K562 (cell line): ENCODE measurements at regions not wholly inside any gene's neighbourhood (a gene's known extent, or its start where the extent isn't known, plus 50 kb on each side); places are given as distances from the start of the nearest gene placed in this dataset.

Experiments
- ATAC-seq: fragments of 200-7000 bp; cut with Tn5 transposase; 3 replicates; pipeline ENCODE4 v1.9.1; 2020; ENCODE audit warnings: moderate library complexity
- BruUV-seq: library from RNA; stranded (reverse); fragments of 400-500 nt; replicated peaks from 2 replicates; lab custom pipeline; 2021; lab: Mats Ljungman, UMichigan
- CTCF ChIA-PET: fragments of 300-600 bp; formaldehyde crosslinking; extraction: SDS; loops from one replicate; lab custom pipeline; 2021; ENCODE audit warnings: low intra/inter-chr PET ratio; lab: Yijun Ruan, JAX
- POLR2A ChIA-PET: fragments of 300-600, 350-650 bp; sonication (Branson Sonifier 250); formaldehyde crosslinking; extraction: SDS; loops from one replicate; lab custom pipeline; 2021; ENCODE audit warnings: antibody characterized with exemption, inconsistent platforms; lab: Yijun Ruan, JAX
- DNase-seq, 4 experiments: peaks; one replicate each; pipeline versions ENCODE4 v3.0.0 to v3.0.0-alpha.2; 2011 to 2018; ENCODE audit warnings: low spot score in 3 of 4, mixed read lengths in 3 of 4; ENCODE audit errors: extremely low read depth in 1 of 4
- FAIRE-seq: peaks from 2 replicates; lab custom pipeline; 2011; peaks lifted over from hg19 to GRCh38; lab: Jason Lieb, UNC
- H2AFZ ChIP-seq: 2 replicates; pipeline ENCODE4 v1.6.0; 2011; ENCODE audit warnings: low read depth, low read length, control low read depth, inconsistent platforms
- H3K27ac ChIP-seq: fragments of 200-600 bp; 3 replicates; pipeline ENCODE4 v1.8.0; 2011; ENCODE audit warnings: low read depth, mild to moderate bottlenecking, control low read depth, inconsistent platforms, low read length, moderate library complexity, mixed read lengths; ENCODE audit errors: extremely low read depth
- H3K27me3 ChIP-seq, 2 experiments: fragments of 300-600 bp in 1 of 2; 2 replicates in 1 of 2; 3 replicates in 1 of 2; pipeline versions ENCODE4 v1.6.0 to v1.8.0; 2011; ENCODE audit warnings: inconsistent platforms in 2 of 2, low read length in 2 of 2, mild to moderate bottlenecking in 1 of 2, mixed read lengths in 1 of 2, moderate library complexity in 1 of 2; ENCODE audit not compliant: control insufficient read depth in 2 of 2, insufficient read depth in 2 of 2
- H3K36me3 ChIP-seq: fragments of 300-600 bp; 3 replicates; pipeline ENCODE4 v1.8.0; 2011; ENCODE audit warnings: mild to moderate bottlenecking, low read length, inconsistent platforms; ENCODE audit not compliant: control insufficient read depth, insufficient read depth
- H3K4me1 ChIP-seq, 2 experiments: fragments of 200-600 bp in 1 of 2; replicated peaks in 1 of 2; 2 replicates in 1 of 2; 3 replicates in 1 of 2; pipeline versions ENCODE4 v1.5.1 to v1.8.0; 2011; ENCODE audit warnings: inconsistent platforms in 2 of 2, low read length in 2 of 2, mild to moderate bottlenecking in 1 of 2, mixed read lengths in 1 of 2, moderate library complexity in 1 of 2; ENCODE audit not compliant: control insufficient read depth in 2 of 2, insufficient read depth in 2 of 2
- H3K4me2 ChIP-seq: 2 replicates; pipeline ENCODE4 v1.6.1; 2011; ENCODE audit warnings: low read length, control low read depth, inconsistent platforms, mixed read lengths; ENCODE audit not compliant: insufficient read depth
- H3K4me3 ChIP-seq: fragments of 200-600 bp; sonication (generic), shearing (Covaris generic); 2 replicates; pipeline ENCODE4 v1.5.1; 2016; ENCODE audit warnings: control low read depth, inconsistent platforms
- H3K79me2 ChIP-seq: fragments of 200-600 bp; 3 replicates; pipeline ENCODE4 v1.8.0; 2011; ENCODE audit warnings: low read length, inconsistent platforms; ENCODE audit not compliant: control insufficient read depth, insufficient read depth
- H3K9ac ChIP-seq, 2 experiments: 2 replicates each; pipeline versions ENCODE4 v1.6.0 to v1.6.1; 2011; ENCODE audit warnings: low read depth in 2 of 2, low read length in 2 of 2, control low read depth in 1 of 2, inconsistent platforms in 1 of 2, mild to moderate bottlenecking in 1 of 2, mixed read lengths in 1 of 2; ENCODE audit not compliant: insufficient read depth in 1 of 2
- H3K9me1 ChIP-seq: one replicate; pipeline ENCODE4 v1.6.0; 2011; ENCODE audit warnings: inconsistent platforms, mild to moderate bottlenecking, low read length, moderate library complexity; ENCODE audit not compliant: control insufficient read depth, insufficient read depth
- H3K9me3 ChIP-seq: replicated peaks from 2 replicates; pipeline ENCODE4 v1.5.1; 2011; ENCODE audit warnings: low read depth, low read length, inconsistent platforms; ENCODE audit not compliant: control insufficient read depth, insufficient read depth
- H4K20me1 ChIP-seq: replicated peaks from 2 replicates; pipeline ENCODE4 v1.6.1; 2011; ENCODE audit warnings: low read length, inconsistent platforms, mixed read lengths; ENCODE audit not compliant: control insufficient read depth, insufficient read depth
- ATF7 ChIP-seq: fragments of 450-650 bp; IDR thresholded peaks from 2 replicates; pipeline ENCODE4 v1.7.1; 2014; ENCODE audit warnings: mild to moderate bottlenecking, moderate library complexity
- ESRRB ChIP-seq: fragments of 250-450 bp; sonication (Bioruptor Pico); IDR thresholded peaks from 2 replicates; pipeline ENCODE4 v1.5.0; 2020; ENCODE audit warnings: mild to moderate bottlenecking, moderate library complexity, borderline replicate concordance
- FIP1L1 ChIP-seq: fragments of 200-400 bp; formaldehyde crosslinking; IDR thresholded peaks from 2 replicates; pipeline ENCODE4 v1.6.1; 2018; ENCODE audit warnings: mild to moderate bottlenecking, low read depth, low read length; ENCODE audit not compliant: poor library complexity, severe bottlenecking
- GTF2A2 ChIP-seq: IDR thresholded peaks from 2 replicates; pipeline ENCODE4 v1.6.1; 2016; ENCODE audit warnings: mild to moderate bottlenecking, missing genetic modification characterization, missing compliant biosample characterization
- HMG20B ChIP-seq: fragments of 250-450 bp; sonication (Bioruptor Pico); IDR thresholded peaks from 2 replicates; pipeline ENCODE4 v1.5.0; 2021; ENCODE audit warnings: mild to moderate bottlenecking
- NCOR1 ChIP-seq: fragments of 450-650 bp; IDR thresholded peaks from 2 replicates; pipeline ENCODE4 v1.6.1; 2016; ENCODE audit warnings: mild to moderate bottlenecking, moderate library complexity
- PCBP1 ChIP-seq: fragments of 200-400 bp; formaldehyde crosslinking; IDR thresholded peaks from 2 replicates; pipeline ENCODE4 v1.6.1; 2018; ENCODE audit warnings: mild to moderate bottlenecking, low read depth, low read length; ENCODE audit not compliant: poor library complexity, severe bottlenecking
- PHF8 ChIP-seq: fragments of 200-600 bp; sonication (generic); IDR thresholded peaks from 2 replicates; pipeline ENCODE4 v1.6.1; 2012; ENCODE audit warnings: mixed run types, mild to moderate bottlenecking, inconsistent platforms, low read length, moderate library complexity, borderline replicate concordance
- ZNF444 ChIP-seq: fragments of 250-450 bp; sonication (Bioruptor Pico); IDR thresholded peaks from 2 replicates; pipeline ENCODE4 v1.4.0; 2020; ENCODE audit warnings: mild to moderate bottlenecking, moderate library complexity
- ZNF644 ChIP-seq: fragments of 200-800 bp; sonication (Bioruptor generic); IDR thresholded peaks from 2 replicates; pipeline ENCODE4 v1.6.1; 2016; ENCODE audit warnings: low read depth, missing genetic modification characterization, missing compliant biosample characterization
- ZNF699 ChIP-seq: fragments of 250-450 bp; sonication (Bioruptor Pico); IDR thresholded peaks from 2 replicates; pipeline ENCODE4 v1.8.0; 2021; ENCODE audit warnings: mild to moderate bottlenecking, moderate library complexity; ENCODE audit not compliant: insufficient replicate concordance
- WGBS: fragments of 100-300 bp; shearing (Covaris generic); methylation state at CpG from one replicate; pipeline ENCODE4 v1.1.6; 2016; ENCODE audit warnings: low coverage, mixed read lengths; ENCODE audit not compliant: insufficient coverage; ENCODE audit errors: missing lambda C conversion rate; 5-methylcytosine and 5-hydroxymethylcytosine counted together
- in situ Hi-C: fragments of 300-500 bp; cut with MboI; formaldehyde crosslinking; loops from 4 replicates; pipeline ENCODE4 v1.15.0; 2018; ENCODE audit warnings: inconsistent platforms, mixed read lengths
- intact Hi-C: fragments of 100-400 bp; cut with micrococcal nuclease; formaldehyde crosslinking; loops from 2 replicates; pipeline ENCODE4 v1.14.2; 2022
- TF ChIP-seq, protein P1 (sequence below): sonication (generic); formaldehyde crosslinking; IDR thresholded peaks from 2 replicates; pipeline ENCODE4 v1.8.1; 2023; ENCODE audit warnings: mild to moderate bottlenecking, missing genetic modification reagents, moderate library complexity

DNA sequence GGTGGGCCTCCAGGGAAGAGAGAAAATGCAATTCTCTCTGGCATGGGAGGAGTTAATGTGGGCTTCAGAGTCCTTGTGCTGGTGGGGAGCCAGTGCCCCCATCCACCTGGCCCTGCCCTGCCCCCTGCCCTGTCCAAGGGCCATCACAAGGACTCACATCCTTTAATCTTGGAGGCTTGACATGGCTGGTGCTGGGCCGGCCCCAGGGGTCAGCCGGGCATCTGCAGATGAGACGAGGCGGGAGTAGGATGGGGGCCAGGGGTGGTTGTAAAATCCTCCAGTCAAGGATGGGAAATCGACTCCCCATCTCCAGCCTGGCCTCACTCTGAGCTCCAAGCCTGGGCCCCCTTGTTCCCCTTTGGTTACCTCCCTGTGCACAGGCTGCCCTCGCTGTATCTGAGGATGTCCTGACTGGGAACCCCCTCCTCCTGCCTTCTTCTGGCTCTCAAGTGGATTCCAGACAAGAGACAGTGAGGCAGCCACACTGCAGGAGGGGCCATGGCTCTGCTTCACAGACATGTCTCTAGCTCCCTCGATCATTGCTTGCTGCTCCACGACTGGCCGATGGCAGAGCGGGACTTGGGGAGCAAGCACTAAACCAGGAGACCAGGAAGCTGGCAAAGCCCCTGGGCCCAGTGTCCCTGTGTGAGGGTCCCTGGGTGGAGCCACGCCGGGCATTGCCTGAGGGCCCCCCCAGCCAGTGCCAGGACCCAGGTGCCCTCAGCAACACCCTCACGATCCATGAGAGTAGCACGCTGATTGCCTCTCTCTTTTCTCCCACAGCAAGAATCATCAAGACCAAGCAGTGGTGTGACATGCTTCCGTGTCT lies 1120.5 kb downstream of the BRD1 start:
- FAIRE-seq (no peak), ATAC-seq (no peak), DNase-seq (no peak)
- ChIA-PET POLR2A (no interaction called here), CTCF (no interaction called here)
- H3K79me2 ChIP-seq, result no peaks in the 10 kb centered on the region
- no peaks in the 10 kb centered on the region for H4K20me1 ChIP-seq
- TF ChIP-seq PCBP1, result no peak
- TF ChIP-seq NCOR1, result no peak
- H3K36me3 ChIP-seq, result no peaks in the 10 kb centered on the region
- no peak overlapping the region for H3K27ac ChIP-seq
- no peaks in the 10 kb centered on the region for H3K9me3 ChIP-seq
- no peak overlapping the region for H3K9ac ChIP-seq
- H3K27me3 ChIP-seq, result no peaks in the 10 kb centered on the region; a peak in 1 of 5 replicates
- H3K4me3 ChIP-seq, result no peak overlapping the region
- H3K4me2 ChIP-seq, result no peak overlapping the region
- WGBS, result 6% methylated on average over 9 of the region's 15 CpGs
- intact Hi-C loops (no loop called here), in situ Hi-C loops (no loop called here)
- H3K4me1 ChIP-seq, result no peaks in the 10 kb centered on the region
- no peaks in the 10 kb centered on the region for H3K9me1 ChIP-seq
- no TSS peak for BruUV-seq
- no peak overlapping the region for H2AFZ ChIP-seq

DNA sequence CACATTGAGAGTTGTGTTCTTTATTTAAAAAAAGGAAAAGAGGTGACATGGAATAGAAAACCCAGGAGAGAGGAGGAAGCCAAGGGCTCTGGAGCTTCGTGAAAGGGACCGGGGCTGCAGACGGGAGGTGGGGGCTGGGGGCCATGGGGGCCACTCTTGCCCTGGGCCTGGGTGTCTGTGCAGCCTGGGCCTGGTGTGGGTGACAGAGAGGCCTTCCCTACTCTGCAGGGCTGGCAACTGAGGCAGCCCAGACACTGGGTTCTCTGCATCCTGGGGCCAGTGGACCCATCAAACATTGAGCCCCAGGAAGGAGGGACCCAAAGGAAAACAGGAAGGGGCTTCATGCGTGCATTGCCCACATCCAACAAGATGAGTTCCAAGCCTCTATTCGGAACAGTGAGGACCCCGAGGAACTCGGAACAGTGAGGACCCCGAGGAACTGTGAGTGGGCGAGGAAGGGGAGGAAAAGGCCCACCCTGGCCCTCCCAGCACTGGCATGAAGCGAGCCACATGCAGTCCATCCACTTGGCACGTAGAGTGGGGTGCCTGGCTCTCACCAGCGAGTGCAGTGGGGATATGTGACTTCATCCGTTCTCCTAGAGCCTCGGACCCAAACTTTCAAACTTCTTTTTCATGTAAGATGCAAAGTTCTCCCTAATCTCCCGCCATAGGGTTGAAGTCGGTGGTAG lies 1121.6 kb downstream of the BRD1 start:
- H3K36me3 ChIP-seq, result no peaks in the 10 kb centered on the region
- no peaks in the 10 kb centered on the region for H3K9me3 ChIP-seq
- no peaks in the 10 kb centered on the region; a peak in 1 of 5 replicates for H3K27me3 ChIP-seq
- no peak for ATAC-seq
- H3K4me3 ChIP-seq, result no peak overlapping the region
- intact Hi-C loops, result no loop called here
- H3K4me1 ChIP-seq, result no peaks in the 10 kb centered on the region
- no peak overlapping the region for H2AFZ ChIP-seq
- DNase-seq, result no peak
- no peak overlapping the region for H3K9ac ChIP-seq
- no peaks in the 10 kb centered on the region for H4K20me1 ChIP-seq
- POLR2A ChIA-PET, result no interaction called here
- WGBS, result 1% methylated on average over 9 of the region's 16 CpGs
- BruUV-seq, result no TSS peak
- no peaks in the 10 kb centered on the region for H3K9me1 ChIP-seq
- in situ Hi-C loops, result no loop called here
- FAIRE-seq, result no peak
- no peak overlapping the region for H3K27ac ChIP-seq
- CTCF ChIA-PET, result no interaction called here
- H3K4me2 ChIP-seq, result no peak overlapping the region
- H3K79me2 ChIP-seq, result no peaks in the 10 kb centered on the region
- no peak for TF ChIP-seq FIP1L1
- TF ChIP-seq ZNF699, result no peak
- TF ChIP-seq, protein P1, sequence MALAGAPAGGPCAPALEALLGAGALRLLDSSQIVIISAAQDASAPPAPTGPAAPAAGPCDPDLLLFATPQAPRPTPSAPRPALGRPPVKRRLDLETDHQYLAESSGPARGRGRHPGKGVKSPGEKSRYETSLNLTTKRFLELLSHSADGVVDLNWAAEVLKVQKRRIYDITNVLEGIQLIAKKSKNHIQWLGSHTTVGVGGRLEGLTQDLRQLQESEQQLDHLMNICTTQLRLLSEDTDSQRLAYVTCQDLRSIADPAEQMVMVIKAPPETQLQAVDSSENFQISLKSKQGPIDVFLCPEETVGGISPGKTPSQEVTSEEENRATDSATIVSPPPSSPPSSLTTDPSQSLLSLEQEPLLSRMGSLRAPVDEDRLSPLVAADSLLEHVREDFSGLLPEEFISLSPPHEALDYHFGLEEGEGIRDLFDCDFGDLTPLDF (CRISPR knock-in tag), result no peak
- no peak for TF ChIP-seq PHF8
- TF ChIP-seq GTF2A2, result no peak
- TF ChIP-seq ZNF644, result no peak
- TF ChIP-seq ESRRB (CRISPR knock-in tag), result no peak
- no peak for TF ChIP-seq ATF7
- no peak for TF ChIP-seq ZNF444
- TF ChIP-seq HMG20B (CRISPR knock-in tag), result no peak
